GM21723 (cell line): ENCODE measurements at regions not wholly inside any gene's neighbourhood (a gene's known extent, or its start where the extent isn't known, plus 50 kb on each side); places are given as distances from the start of the nearest gene placed in this dataset.
"Not testable (repeated sequence)": the region's sequence is repeated elsewhere in the genome, so short reads cannot be mapped to it uniquely, and the experiment has no call there.

Experiments
- ATAC-seq: cut with Tn5 transposase; IDR thresholded peaks from one replicate; pipeline ENCODE4 v1.9.1; 2021; ENCODE audit warnings: mild to moderate bottlenecking, moderate library complexity; ENCODE audit not compliant: unreplicated experiment

- ATAC-seq, result no peak
Observed at GRCh38 chr14:56351861-56352260, 227.7 kb upstream of the TMEM260 start.

GRCh38 chr14:56352999-56353398, 226.6 kb upstream of the TMEM260 start:
- ATAC-seq, result no peak

GRCh38 chr14:56357428-56357827, 222.2 kb upstream of the TMEM260 start:
- no peak for ATAC-seq

GRCh38 chr14:56358275-56358674, 221.3 kb upstream of the TMEM260 start:
- no peak for ATAC-seq

- ATAC-seq, result no peak
Observed at GRCh38 chr14:56358851-56359614, 220.6 kb upstream of the TMEM260 start.

- not testable (repeated sequence) for ATAC-seq
Observed at GRCh38 chr14:56365663-56366062, 213.9 kb upstream of the TMEM260 start.

- no peak for ATAC-seq
Observed at GRCh38 chr14:56367416-56367815, 212.2 kb upstream of the TMEM260 start.

GRCh38 chr14:56371737-56372136, 207.9 kb upstream of the TMEM260 start:
- no peak for ATAC-seq

GRCh38 chr14:56374421-56374820, 205.2 kb upstream of the TMEM260 start:
- ATAC-seq, result no peak

GRCh38 chr14:56378046-56378445, 201.6 kb upstream of the TMEM260 start:
- no peak for ATAC-seq

GRCh38 chr14:56378475-56378877, 201.1 kb upstream of the TMEM260 start:
- ATAC-seq, result no peak

GRCh38 chr14:56379956-56380355, 199.6 kb upstream of the TMEM260 start:
- ATAC-seq, result no peak

GRCh38 chr14:56386024-56386423, 193.6 kb upstream of the TMEM260 start:
- no peak for ATAC-seq

- ATAC-seq, result no peak
Observed at GRCh38 chr14:56390859-56391258, 188.7 kb upstream of the TMEM260 start.

- no peak for ATAC-seq
Observed at GRCh38 chr14:56394826-56395530, 184.6 kb upstream of the TMEM260 start.

- ATAC-seq, result no peak
Observed at GRCh38 chr14:56400109-56400825, 179.3 kb upstream of the TMEM260 start.

GRCh38 chr14:56412468-56413434, 166.8 kb upstream of the TMEM260 start:
- no peak for ATAC-seq

- no peak for ATAC-seq
Observed at GRCh38 chr14:56413721-56414120, 165.9 kb upstream of the TMEM260 start.

- no peak for ATAC-seq
Observed at GRCh38 chr14:56414236-56414635, 165.4 kb upstream of the TMEM260 start.

GRCh38 chr14:56416213-56416612, 163.4 kb upstream of the TMEM260 start:
- no peak for ATAC-seq

- ATAC-seq, result no peak
Observed at GRCh38 chr14:56417173-56417572, 162.4 kb upstream of the TMEM260 start.
